ENCODE measurements at regions not wholly inside any gene's neighbourhood (a gene's known extent, or its start where the extent isn't known, plus 50 kb on each side); places are given as distances from the start of the nearest gene placed in this dataset.

DNA sequence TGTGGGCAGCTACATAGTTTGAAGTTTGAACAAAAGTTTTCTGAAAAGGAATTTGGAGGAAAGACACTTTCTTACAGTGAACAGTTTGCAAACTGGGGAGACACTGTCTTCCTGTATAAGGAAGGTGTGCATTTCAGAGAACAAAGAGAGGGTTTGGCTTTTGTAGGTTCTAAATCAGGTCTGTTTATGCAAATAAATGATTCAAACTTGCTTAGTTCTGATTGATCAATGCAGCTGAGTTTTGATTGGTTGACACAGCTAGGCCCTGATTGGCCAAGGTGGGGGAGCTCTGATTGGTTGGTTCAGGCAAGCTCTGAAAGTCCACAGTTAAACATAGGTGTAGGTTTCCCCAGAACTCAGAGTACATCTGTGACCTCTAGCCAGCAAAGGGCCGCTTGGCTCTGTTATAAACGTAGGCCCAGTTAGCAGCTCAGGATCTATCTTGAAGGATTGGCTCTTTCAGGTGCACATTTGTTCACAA, 63.0 kb upstream of the ENPP6 start:
- TF ChIP-seq, protein P1, sequence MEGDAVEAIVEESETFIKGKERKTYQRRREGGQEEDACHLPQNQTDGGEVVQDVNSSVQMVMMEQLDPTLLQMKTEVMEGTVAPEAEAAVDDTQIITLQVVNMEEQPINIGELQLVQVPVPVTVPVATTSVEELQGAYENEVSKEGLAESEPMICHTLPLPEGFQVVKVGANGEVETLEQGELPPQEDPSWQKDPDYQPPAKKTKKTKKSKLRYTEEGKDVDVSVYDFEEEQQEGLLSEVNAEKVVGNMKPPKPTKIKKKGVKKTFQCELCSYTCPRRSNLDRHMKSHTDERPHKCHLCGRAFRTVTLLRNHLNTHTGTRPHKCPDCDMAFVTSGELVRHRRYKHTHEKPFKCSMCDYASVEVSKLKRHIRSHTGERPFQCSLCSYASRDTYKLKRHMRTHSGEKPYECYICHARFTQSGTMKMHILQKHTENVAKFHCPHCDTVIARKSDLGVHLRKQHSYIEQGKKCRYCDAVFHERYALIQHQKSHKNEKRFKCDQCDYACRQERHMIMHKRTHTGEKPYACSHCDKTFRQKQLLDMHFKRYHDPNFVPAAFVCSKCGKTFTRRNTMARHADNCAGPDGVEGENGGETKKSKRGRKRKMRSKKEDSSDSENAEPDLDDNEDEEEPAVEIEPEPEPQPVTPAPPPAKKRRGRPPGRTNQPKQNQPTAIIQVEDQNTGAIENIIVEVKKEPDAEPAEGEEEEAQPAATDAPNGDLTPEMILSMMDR (tag by site-specific recombination; IDR thresholded peaks at IDR 0.05) = no peak
- TF ChIP-seq ZNF324 (tag by site-specific recombination; IDR thresholded peaks at IDR 0.05) (no peak), ZBTB21 (tag by site-specific recombination; IDR thresholded peaks at IDR 0.05) (no peak), REST (tag by site-specific recombination; IDR thresholded peaks at IDR 0.05) (no peak), ZNF449 (tag by site-specific recombination; IDR thresholded peaks at IDR 0.05) (no peak), MYNN (tag by site-specific recombination; IDR thresholded peaks at IDR 0.05; ENCODE audit: borderline replicate concordance) (no peak), YY1 (tag by site-specific recombination; IDR thresholded peaks at IDR 0.05) (no peak), ZNF768 (tag by site-specific recombination; IDR thresholded peaks at IDR 0.05) (no peak), ZNF830 (tag by site-specific recombination; IDR thresholded peaks at IDR 0.05; ENCODE audit: low read depth) (no peak)
- TF ChIP-seq, protein P2, sequence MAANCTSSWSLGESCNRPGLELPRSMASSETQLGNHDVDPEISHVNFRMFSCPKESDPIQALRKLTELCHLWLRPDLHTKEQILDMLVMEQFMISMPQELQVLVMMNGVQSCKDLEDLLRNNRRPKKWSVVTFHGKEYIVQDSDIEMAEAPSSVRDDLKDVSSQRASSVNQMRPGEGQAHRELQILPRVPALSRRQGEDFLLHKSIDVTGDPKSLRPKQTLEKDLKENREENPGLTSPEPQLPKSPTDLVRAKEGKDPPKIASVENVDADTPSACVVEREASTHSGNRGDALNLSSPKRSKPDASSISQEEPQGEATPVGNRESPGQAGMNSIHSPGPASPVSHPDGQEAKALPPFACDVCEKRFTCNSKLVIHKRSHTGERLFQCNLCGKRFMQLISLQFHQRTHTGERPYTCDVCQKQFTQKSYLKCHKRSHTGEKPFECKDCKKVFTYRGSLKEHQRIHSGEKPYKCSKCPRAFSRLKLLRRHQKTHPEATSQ (tag by site-specific recombination; IDR thresholded peaks at IDR 0.05) = no peak
- TF ChIP-seq, protein P3, sequence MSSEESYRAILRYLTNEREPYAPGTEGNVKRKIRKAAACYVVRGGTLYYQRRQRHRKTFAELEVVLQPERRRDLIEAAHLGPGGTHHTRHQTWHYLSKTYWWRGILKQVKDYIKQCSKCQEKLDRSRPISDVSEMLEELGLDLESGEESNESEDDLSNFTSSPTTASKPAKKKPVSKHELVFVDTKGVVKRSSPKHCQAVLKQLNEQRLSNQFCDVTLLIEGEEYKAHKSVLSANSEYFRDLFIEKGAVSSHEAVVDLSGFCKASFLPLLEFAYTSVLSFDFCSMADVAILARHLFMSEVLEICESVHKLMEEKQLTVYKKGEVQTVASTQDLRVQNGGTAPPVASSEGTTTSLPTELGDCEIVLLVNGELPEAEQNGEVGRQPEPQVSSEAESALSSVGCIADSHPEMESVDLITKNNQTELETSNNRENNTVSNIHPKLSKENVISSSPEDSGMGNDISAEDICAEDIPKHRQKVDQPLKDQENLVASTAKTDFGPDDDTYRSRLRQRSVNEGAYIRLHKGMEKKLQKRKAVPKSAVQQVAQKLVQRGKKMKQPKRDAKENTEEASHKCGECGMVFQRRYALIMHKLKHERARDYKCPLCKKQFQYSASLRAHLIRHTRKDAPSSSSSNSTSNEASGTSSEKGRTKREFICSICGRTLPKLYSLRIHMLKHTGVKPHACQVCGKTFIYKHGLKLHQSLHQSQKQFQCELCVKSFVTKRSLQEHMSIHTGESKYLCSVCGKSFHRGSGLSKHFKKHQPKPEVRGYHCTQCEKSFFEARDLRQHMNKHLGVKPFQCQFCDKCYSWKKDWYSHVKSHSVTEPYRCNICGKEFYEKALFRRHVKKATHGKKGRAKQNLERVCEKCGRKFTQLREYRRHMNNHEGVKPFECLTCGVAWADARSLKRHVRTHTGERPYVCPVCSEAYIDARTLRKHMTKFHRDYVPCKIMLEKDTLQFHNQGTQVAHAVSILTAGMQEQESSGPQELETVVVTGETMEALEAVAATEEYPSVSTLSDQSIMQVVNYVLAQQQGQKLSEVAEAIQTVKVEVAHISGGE (tag by site-specific recombination; conservative IDR thresholded peaks at IDR 0.05; ENCODE audit: low read depth) = no peak

All from HEK293 (cell line).